IMR-90 (cell line): ENCODE measurements at regions not wholly inside any gene's neighbourhood (a gene's known extent, or its start where the extent isn't known, plus 50 kb on each side); places are given as distances from the start of the nearest gene placed in this dataset.

ENCODE experiments used
- ATAC-seq: fragments of 200-7000 bp; cut with Tn5 transposase; 2 replicates; pipeline ENCODE4 v1.9.1; 2020; ENCODE audit warnings: low read depth, mild to moderate bottlenecking, moderate library complexity
- BruUV-seq: library from RNA; stranded (reverse); fragments of 400-500 nt; replicated peaks from 2 replicates; lab custom pipeline; 2021; lab: Mats Ljungman, UMichigan
- CTCF ChIA-PET: fragments of 300-600 bp; formaldehyde crosslinking; extraction: SDS; loops from one replicate; lab custom pipeline; 2021; ENCODE audit warnings: antibody characterized with exemption; lab: Yijun Ruan, JAX
- POLR2A ChIA-PET: fragments of 300-600 bp; sonication (Branson Sonifier 250); formaldehyde crosslinking; loops from one replicate; lab custom pipeline; 2022; ENCODE audit warnings: antibody characterized with exemption; ENCODE audit not compliant: unreplicated experiment; lab: Charles Lee
- DNase-seq: peaks from one replicate; pipeline ENCODE4 v3.0.0; 2013
- H2AFZ ChIP-seq: replicated peaks from 2 replicates; pipeline ENCODE3; 2013; ENCODE audit warnings: low read length, mild to moderate bottlenecking; ENCODE audit not compliant: poor library complexity
- H2AK5ac ChIP-seq: 2 replicates; pipeline ENCODE4 v1.6.1; 2013; ENCODE audit warnings: low read depth, low read length, inconsistent platforms
- H2AK9ac ChIP-seq: replicated peaks from 2 replicates; pipeline ENCODE3; 2013; ENCODE audit warnings: mild to moderate bottlenecking, low read depth, low read length, moderate library complexity; ENCODE audit not compliant: poor library complexity
- H2BK120ac ChIP-seq: 2 replicates; pipeline ENCODE4 v1.6.1; 2013; ENCODE audit warnings: low read depth, low read length, inconsistent platforms
- H2BK15ac ChIP-seq: 3 replicates; pipeline ENCODE4 v1.6.1; 2013; ENCODE audit warnings: low read depth, low read length, inconsistent platforms
- H2BK20ac ChIP-seq: 2 replicates; pipeline ENCODE4 v1.6.1; 2013; ENCODE audit warnings: low read depth, mild to moderate bottlenecking, inconsistent platforms, low read length, moderate library complexity
- H2BK5ac ChIP-seq: 2 replicates; pipeline ENCODE4 v1.6.1; 2013; ENCODE audit warnings: mild to moderate bottlenecking, low read depth, low read length, inconsistent platforms; ENCODE audit not compliant: poor library complexity, severe bottlenecking
- H3K14ac ChIP-seq: replicated peaks from 2 replicates; pipeline ENCODE4 v1.6.1; 2013; ENCODE audit warnings: low read depth, low read length, inconsistent platforms
- H3K18ac ChIP-seq: 2 replicates; pipeline ENCODE4 v1.6.1; 2013; ENCODE audit warnings: low read depth, low read length, control low read depth
- H3K23ac ChIP-seq: 2 replicates; pipeline ENCODE4 v1.6.1; 2013; ENCODE audit warnings: low read depth, low read length, inconsistent platforms
- H3K27ac ChIP-seq: 2 replicates; pipeline ENCODE4 v1.5.1; 2013; ENCODE audit warnings: mild to moderate bottlenecking, control low read depth, low read length; ENCODE audit not compliant: insufficient read depth
- H3K27me3 ChIP-seq: 2 replicates; pipeline ENCODE4 v1.6.1; 2013; ENCODE audit warnings: low read length; ENCODE audit not compliant: control insufficient read depth, insufficient read depth
- H3K36me3 ChIP-seq: 2 replicates; pipeline ENCODE4 v1.6.1; 2013; ENCODE audit warnings: low read length, mixed read lengths; ENCODE audit not compliant: control insufficient read depth, insufficient read depth
- H3K4ac ChIP-seq: 2 replicates; pipeline ENCODE4 v1.6.1; 2013; ENCODE audit warnings: low read depth, low read length, inconsistent platforms
- H3K4me1 ChIP-seq: 2 replicates; pipeline ENCODE4 v1.6.1; 2013; ENCODE audit warnings: low read length, mixed read lengths; ENCODE audit not compliant: control insufficient read depth, insufficient read depth
- H3K4me2 ChIP-seq: 2 replicates; pipeline ENCODE4 v1.6.1; 2013; ENCODE audit warnings: low read depth, mild to moderate bottlenecking, control low read depth, low read length, moderate library complexity
- H3K4me3 ChIP-seq: 2 replicates; pipeline ENCODE4 v1.5.1; 2013; ENCODE audit warnings: low read depth, mild to moderate bottlenecking, control low read depth, low read length, moderate library complexity; ENCODE audit not compliant: insufficient read depth
- H3K56ac ChIP-seq: 2 replicates; pipeline ENCODE4 v1.6.1; 2013; ENCODE audit warnings: low read length, inconsistent platforms; ENCODE audit not compliant: insufficient read depth; ENCODE audit errors: extremely low read depth
- H3K79me1 ChIP-seq, 2 experiments: 2 replicates each; pipeline ENCODE4 v1.6.1; 2013; ENCODE audit warnings: low read length in 2 of 2, inconsistent platforms in 1 of 2, low read depth in 1 of 2
- H3K9ac ChIP-seq: 2 replicates; pipeline ENCODE4 v1.6.1; 2013; ENCODE audit warnings: low read depth, low read length, control low read depth
- H3K9me1 ChIP-seq: 2 replicates; pipeline ENCODE4 v1.6.1; 2013; ENCODE audit warnings: low read length, inconsistent platforms; ENCODE audit not compliant: insufficient read depth
- H3K9me3 ChIP-seq: 2 replicates; pipeline ENCODE4 v1.6.1; 2013; ENCODE audit warnings: low read length; ENCODE audit not compliant: control insufficient read depth, insufficient read depth
- H4K20me1 ChIP-seq: 2 replicates; pipeline ENCODE4 v1.6.1; 2013; ENCODE audit warnings: low read length, inconsistent platforms; ENCODE audit not compliant: insufficient read depth
- H4K5ac ChIP-seq: 2 replicates; pipeline ENCODE4 v1.6.1; 2013; ENCODE audit warnings: mild to moderate bottlenecking, low read depth, low read length, control low read depth
- H4K8ac ChIP-seq, 2 experiments: 2 replicates each; pipeline ENCODE4 v1.6.1; 2013; ENCODE audit warnings: low read depth in 2 of 2, low read length in 2 of 2, control low read depth in 1 of 2, inconsistent platforms in 1 of 2
- H4K91ac ChIP-seq: 2 replicates; pipeline ENCODE4 v1.6.1; 2013; ENCODE audit warnings: low read depth, low read length, inconsistent platforms; ENCODE audit not compliant: insufficient read depth
- BHLHE40 ChIP-seq: fragments of 150-350 bp; IDR thresholded peaks from 2 replicates; pipeline ENCODE4 v1.6.1; 2016; ENCODE audit warnings: mild to moderate bottlenecking, low read depth, low read length
- CHD1 ChIP-seq: IDR thresholded peaks from 2 replicates; pipeline ENCODE4 v1.6.1; 2012; ENCODE audit warnings: low read depth, low read length, improper control_type of control experiment
- ELK1 ChIP-seq: fragments of 150-350 bp; IDR thresholded peaks from 2 replicates; pipeline ENCODE4 v1.6.1; 2016; ENCODE audit warnings: low read depth, mild to moderate bottlenecking, low read length, moderate library complexity, borderline replicate concordance
- MAFK ChIP-seq: IDR thresholded peaks from 2 replicates; pipeline ENCODE4 v1.6.1; 2012; ENCODE audit warnings: low read depth, low read length, improper control_type of control experiment
- MXI1 ChIP-seq: IDR thresholded peaks from 2 replicates; pipeline ENCODE4 v1.6.1; 2012; ENCODE audit warnings: low read depth, mild to moderate bottlenecking, low read length, moderate library complexity, borderline replicate concordance
- POLR2A ChIP-seq: IDR thresholded peaks from 2 replicates; pipeline ENCODE4 v1.6.1; 2012; ENCODE audit warnings: mild to moderate bottlenecking, low read depth, low read length
- RAD21 ChIP-seq: IDR thresholded peaks from 2 replicates; pipeline ENCODE4 v1.6.1; 2012; ENCODE audit warnings: low read length, improper control_type of control experiment
- RFX5 ChIP-seq: IDR thresholded peaks from 2 replicates; pipeline ENCODE4 v1.8.0; 2012; ENCODE audit warnings: low read depth, mild to moderate bottlenecking, low read length, moderate library complexity
- SMC3 ChIP-seq: fragments of 150-350 bp; IDR thresholded peaks from 2 replicates; pipeline ENCODE4 v1.6.1; 2016; ENCODE audit warnings: low read depth, mild to moderate bottlenecking, antibody characterized with exemption, low read length, moderate library complexity
- WGBS, 2 experiments: methylation state at CpG; one replicate each; pipeline versions ENCODE4 v1.1.5 to v1.1.7; 2013; ENCODE audit warnings: missing lambda C conversion rate in 2 of 2; ENCODE audit not compliant: insufficient read length in 1 of 2; ENCODE audit errors: extremely low coverage in 2 of 2; 5-methylcytosine and 5-hydroxymethylcytosine counted together
- dilution Hi-C: fragments of 300-500 bp; cut with HindIII; formaldehyde crosslinking; loops from one replicate; pipeline ENCODE4 v1.14.3; 2018; ENCODE audit warnings: low sequenced_read_pairs; ENCODE audit not compliant: unreplicated experiment
- in situ Hi-C: fragments of 300-500 bp; cut with MboI; formaldehyde crosslinking; loops from 3 replicates; pipeline ENCODE4 v1.14.3; 2019; ENCODE audit warnings: low sequenced_read_pairs, inconsistent platforms, mixed read lengths
- intact Hi-C: fragments of 100-400 bp; cut with micrococcal nuclease; formaldehyde crosslinking; loops from 2 replicates; pipeline ENCODE4 v1.10.0; 2022

- no peaks in the 10 kb centered on the region for H3K9me3 ChIP-seq
- H2BK120ac ChIP-seq = no peak overlapping the region
- H3K4me2 ChIP-seq = no peak overlapping the region
- TF ChIP-seq SMC3 (no peak), ELK1 (no peak), CHD1 (no peak), RFX5 (no peak), MAFK (no peak), MXI1 (no peak), BHLHE40 (no peak), POLR2A (no peak), RAD21 (no peak)
- H4K5ac ChIP-seq = no peak overlapping the region
- no peaks in the 10 kb centered on the region for H3K9me1 ChIP-seq
- H3K9ac ChIP-seq = no peak overlapping the region
- intact Hi-C loops = no loop called here
- H4K91ac ChIP-seq = no peak overlapping the region
- no peak overlapping the region for H4K8ac ChIP-seq
- no peak overlapping the region for H2AFZ ChIP-seq
- H3K14ac ChIP-seq = no peak overlapping the region
- ATAC-seq (no peak), DNase-seq (no peak)
- in situ Hi-C loops = no loop called here
- POLR2A ChIA-PET = no interaction called here
- no peak overlapping the region for H2BK15ac ChIP-seq
- no peaks in the 10 kb centered on the region for H3K4me1 ChIP-seq
- no peak overlapping the region for H3K4ac ChIP-seq
- H4K20me1 ChIP-seq = no peaks in the 10 kb centered on the region
- H3K79me1 ChIP-seq = no peaks in the 10 kb centered on the region
- H2AK5ac ChIP-seq = no peak overlapping the region
- no peaks in the 10 kb centered on the region for H3K27me3 ChIP-seq
- 80% methylated on average over 1 of the region's 4 CpGs; no CpG with 5 or more reads in 1 of the 2 experiments for WGBS, 2 experiments
- no peak overlapping the region for H2AK9ac ChIP-seq
- dilution Hi-C loops = no loop called here
- no peak overlapping the region for H3K27ac ChIP-seq
- H3K4me3 ChIP-seq = no peak overlapping the region
- H3K23ac ChIP-seq = no peak overlapping the region
- H3K56ac ChIP-seq = no peak overlapping the region
- no peak overlapping the region for H2BK5ac ChIP-seq
- BruUV-seq = no TSS peak
- no peak overlapping the region for H2BK20ac ChIP-seq
- no peak overlapping the region for H3K18ac ChIP-seq
- H3K36me3 ChIP-seq = no peaks in the 10 kb centered on the region
- CTCF ChIA-PET = no interaction called here
These were observed 298.3 kb downstream of the MATN1 start for GRCh38 chr1:30425046-30425445.
